ENCODE measurements at regions not wholly inside any gene's neighbourhood (a gene's known extent, or its start where the extent isn't known, plus 50 kb on each side); places are given as distances from the start of the nearest gene placed in this dataset.

DNA sequence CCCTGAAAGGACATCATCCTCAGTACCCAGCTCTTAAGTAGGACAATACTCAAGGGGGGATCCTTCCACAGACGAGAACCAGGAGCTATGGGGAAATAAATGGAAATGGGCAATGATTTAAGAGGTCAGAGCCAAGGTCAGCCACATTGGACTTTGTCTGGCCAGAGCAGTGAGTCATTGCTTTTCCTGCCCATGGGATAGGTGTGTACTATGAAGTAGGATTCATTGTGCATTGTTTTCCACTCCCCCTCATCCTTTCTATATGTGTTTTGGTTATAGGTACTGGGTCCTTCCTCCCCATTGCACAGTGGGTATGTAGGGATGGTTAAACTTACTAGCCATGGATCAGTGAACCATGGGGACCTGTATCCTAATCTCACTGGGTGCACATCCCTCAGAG is 328.9 kb upstream of the USP25 start:
- DNase-seq: no peak
- Histone ChIP-seq H3K4me3 (ENCODE audit: low read length) (no peak overlapping the region), H2AFZ (ENCODE audit: low read length) (no peak overlapping the region), H3K27me3 (ENCODE audit: low read length) (no peaks in the 10 kb centered on the region), H3K79me2 (ENCODE audit: low read length) (no peaks in the 10 kb centered on the region), H3K9me2 (replicated peaks; ENCODE audit: insufficient read depth, low read length) (no peaks in the 10 kb centered on the region), H3K4me2 (ENCODE audit: low read depth, low read length, poor library complexity, severe bottlenecking) (no peak overlapping the region), H3K27ac (ENCODE audit: low read length) (no peak overlapping the region), H3K9ac (ENCODE audit: low read length) (no peak overlapping the region), H4K20me1 (ENCODE audit: insufficient read depth, low read depth, low read length) (no peaks in the 10 kb centered on the region), H3K4me1 (ENCODE audit: low read length) (no peaks in the 10 kb centered on the region), H3K9me3 (ENCODE audit: low read length) (peaks cover 7% of the 10 kb centered on the region; the same call in 1 of the 2 replicates), H3K36me3 (ENCODE audit: insufficient read depth, low read length) (no peaks in the 10 kb centered on the region)

DNA sequence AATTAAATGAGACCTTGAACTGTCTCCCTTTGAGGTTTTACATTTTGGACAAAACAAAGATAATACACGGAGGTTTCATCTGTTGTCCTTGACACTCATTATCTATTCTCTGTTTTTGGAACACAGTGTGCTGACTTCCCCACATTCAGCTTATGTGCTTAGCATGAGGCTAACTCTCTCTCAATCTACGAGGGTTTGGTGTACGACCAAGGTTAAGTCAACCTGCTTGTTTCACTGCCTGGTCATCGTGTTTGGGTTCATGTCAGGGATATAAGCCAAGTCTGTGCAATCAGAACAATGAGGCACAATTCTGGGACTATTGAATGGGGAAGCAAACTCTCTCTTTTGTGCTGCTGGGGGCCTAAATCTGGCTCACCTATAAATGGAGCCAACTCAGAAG is 328.5 kb upstream of the USP25 start:
- no peaks in the 10 kb centered on the region for H4K20me1 ChIP-seq (ENCODE audit: insufficient read depth, low read depth, low read length)
- no peak overlapping the region for H3K4me2 ChIP-seq (ENCODE audit: low read depth, low read length, poor library complexity, severe bottlenecking)
- no peak overlapping the region for H3K9ac ChIP-seq (ENCODE audit: low read length)
- no peak overlapping the region for H2AFZ ChIP-seq (ENCODE audit: low read length)
- no peaks in the 10 kb centered on the region for H3K79me2 ChIP-seq (ENCODE audit: low read length)
- no peaks in the 10 kb centered on the region for H3K9me2 ChIP-seq (replicated peaks; ENCODE audit: insufficient read depth, low read length)
- H3K4me3 ChIP-seq (ENCODE audit: low read length): no peak overlapping the region
- H3K36me3 ChIP-seq (ENCODE audit: insufficient read depth, low read length): no peaks in the 10 kb centered on the region
- DNase-seq: no peak
- no peaks in the 10 kb centered on the region for H3K4me1 ChIP-seq (ENCODE audit: low read length)
- no peaks in the 10 kb centered on the region for H3K27me3 ChIP-seq (ENCODE audit: low read length)
- H3K27ac ChIP-seq (ENCODE audit: low read length): no peak overlapping the region
- H3K9me3 ChIP-seq (ENCODE audit: low read length): peaks cover 7% of the 10 kb centered on the region; the same call in 1 of the 2 replicates

DNA sequence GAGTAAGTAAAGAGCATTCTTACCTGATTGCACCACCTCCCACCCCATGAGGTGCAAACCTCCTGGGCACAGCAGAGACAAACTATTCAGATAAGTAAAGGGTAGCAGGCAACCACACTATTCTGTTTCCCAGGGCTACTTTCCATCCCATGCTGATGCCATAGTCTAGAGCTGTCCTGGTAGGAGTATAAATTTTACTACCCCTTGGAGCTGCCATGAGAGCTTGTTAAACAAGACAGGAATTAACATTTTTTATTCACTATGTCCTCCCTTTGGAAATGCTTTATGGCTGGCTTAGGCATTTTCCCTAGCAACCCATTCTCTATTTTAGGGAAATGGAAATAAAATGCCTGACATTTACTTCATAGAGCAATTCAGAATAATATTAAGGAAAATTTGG is 324.6 kb upstream of the USP25 start:
- no peaks in the 10 kb centered on the region for H3K4me1 ChIP-seq (ENCODE audit: low read length)
- no peaks in the 10 kb centered on the region for H3K79me2 ChIP-seq (ENCODE audit: low read length)
- no peaks in the 10 kb centered on the region for H4K20me1 ChIP-seq (ENCODE audit: insufficient read depth, low read depth, low read length)
- H3K9me2 ChIP-seq (replicated peaks; ENCODE audit: insufficient read depth, low read length): no peaks in the 10 kb centered on the region
- DNase-seq: no peak
- H3K4me2 ChIP-seq (ENCODE audit: low read depth, low read length, poor library complexity, severe bottlenecking): no peak overlapping the region
- no peak overlapping the region for H2AFZ ChIP-seq (ENCODE audit: low read length)
- H3K36me3 ChIP-seq (ENCODE audit: insufficient read depth, low read length): no peaks in the 10 kb centered on the region
- H3K27me3 ChIP-seq (ENCODE audit: low read length): no peaks in the 10 kb centered on the region
- H3K4me3 ChIP-seq (ENCODE audit: low read length): no peak overlapping the region
- H3K9ac ChIP-seq (ENCODE audit: low read length): no peak overlapping the region
- peaks cover 8% of the 10 kb centered on the region for H3K9me3 ChIP-seq (ENCODE audit: low read length)
- H3K27ac ChIP-seq (ENCODE audit: low read length): no peak overlapping the region

DNA sequence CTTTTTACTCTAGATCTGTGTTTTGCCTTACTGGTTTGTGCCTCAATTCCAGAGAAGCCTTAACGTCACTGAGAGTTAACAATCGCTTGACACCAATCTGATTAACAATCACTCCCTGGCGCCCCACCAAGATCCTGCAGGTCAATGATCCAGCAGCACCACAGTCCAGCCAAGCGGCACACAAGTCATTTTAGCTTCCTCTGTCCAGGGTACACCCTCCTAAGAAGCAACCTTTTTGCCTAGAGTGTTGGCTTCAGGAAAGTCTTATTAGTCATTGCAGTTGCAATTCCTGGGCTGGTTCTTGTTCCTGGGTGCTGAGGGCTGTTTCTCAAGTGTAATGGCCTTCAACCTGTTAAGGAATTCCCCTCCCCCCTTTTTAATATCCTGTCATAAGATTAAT is 323.0 kb upstream of the USP25 start:
- no peaks in the 10 kb centered on the region for H3K4me1 ChIP-seq (ENCODE audit: low read length)
- H3K27ac ChIP-seq (ENCODE audit: low read length): no peak overlapping the region
- H3K9me3 ChIP-seq (ENCODE audit: low read length): peaks cover 15% of the 10 kb centered on the region
- H3K27me3 ChIP-seq (ENCODE audit: low read length): no peaks in the 10 kb centered on the region
- H4K20me1 ChIP-seq (ENCODE audit: insufficient read depth, low read depth, low read length): no peaks in the 10 kb centered on the region
- no peaks in the 10 kb centered on the region for H3K9me2 ChIP-seq (replicated peaks; ENCODE audit: insufficient read depth, low read length)
- no peak overlapping the region for H2AFZ ChIP-seq (ENCODE audit: low read length)
- H3K4me2 ChIP-seq (ENCODE audit: low read depth, low read length, poor library complexity, severe bottlenecking): no peak overlapping the region
- H3K9ac ChIP-seq (ENCODE audit: low read length): no peak overlapping the region
- no peaks in the 10 kb centered on the region for H3K79me2 ChIP-seq (ENCODE audit: low read length)
- no peak overlapping the region for H3K4me3 ChIP-seq (ENCODE audit: low read length)
- no peak for DNase-seq
- H3K36me3 ChIP-seq (ENCODE audit: insufficient read depth, low read length): no peaks in the 10 kb centered on the region

DNA sequence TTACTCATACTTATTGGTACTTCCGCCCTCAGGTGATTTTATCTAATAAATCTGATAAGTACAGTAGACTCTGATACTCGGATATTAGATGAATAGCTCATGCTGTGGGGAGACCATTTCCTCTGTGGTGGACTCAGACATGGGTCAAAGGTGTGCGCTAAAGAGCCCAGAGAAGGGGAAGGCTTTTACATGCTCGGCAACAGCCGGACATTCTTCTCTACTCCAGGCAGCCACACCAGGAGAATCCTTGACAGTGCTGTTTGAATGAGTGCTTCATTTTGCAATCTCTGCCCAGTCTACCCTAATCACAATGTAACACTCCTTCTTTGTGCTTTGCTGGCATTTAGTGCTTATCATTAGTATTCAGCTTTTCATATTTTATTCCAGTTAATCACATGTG is 322.2 kb upstream of the USP25 start:
- no peaks in the 10 kb centered on the region for H3K36me3 ChIP-seq (ENCODE audit: insufficient read depth, low read length)
- no peaks in the 10 kb centered on the region for H4K20me1 ChIP-seq (ENCODE audit: insufficient read depth, low read depth, low read length)
- no peaks in the 10 kb centered on the region for H3K9me2 ChIP-seq (replicated peaks; ENCODE audit: insufficient read depth, low read length)
- H3K79me2 ChIP-seq (ENCODE audit: low read length): no peaks in the 10 kb centered on the region
- no peak for DNase-seq
- no peak overlapping the region for H3K9ac ChIP-seq (ENCODE audit: low read length)
- no peak overlapping the region for H3K4me2 ChIP-seq (ENCODE audit: low read depth, low read length, poor library complexity, severe bottlenecking)
- H2AFZ ChIP-seq (ENCODE audit: low read length): no peak overlapping the region
- H3K9me3 ChIP-seq (ENCODE audit: low read length): peaks cover 16% of the 10 kb centered on the region
- H3K4me3 ChIP-seq (ENCODE audit: low read length): no peak overlapping the region
- H3K4me1 ChIP-seq (ENCODE audit: low read length): no peaks in the 10 kb centered on the region
- no peak overlapping the region for H3K27ac ChIP-seq (ENCODE audit: low read length)
- no peaks in the 10 kb centered on the region for H3K27me3 ChIP-seq (ENCODE audit: low read length)

DNA sequence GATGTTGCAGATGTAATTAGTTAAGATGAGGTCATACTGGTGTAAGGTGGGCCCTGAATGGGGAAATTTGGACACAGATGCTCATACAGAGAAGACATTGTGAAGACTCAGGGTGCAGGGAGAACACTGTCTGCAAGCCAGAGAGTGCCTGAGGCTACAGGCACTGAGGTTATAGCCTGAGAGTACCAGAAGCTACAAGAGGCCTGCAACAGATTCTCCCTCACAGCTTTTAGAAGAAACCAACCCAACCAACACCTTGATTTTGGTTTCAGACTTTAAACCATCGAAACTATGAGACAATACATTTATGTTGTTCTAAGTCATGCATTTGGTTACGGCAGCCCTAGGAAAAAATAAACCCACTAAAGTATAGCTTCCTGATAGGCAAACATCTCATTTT is 321.7 kb upstream of the USP25 start:
- Histone ChIP-seq H3K4me1 (ENCODE audit: low read length) (no peaks in the 10 kb centered on the region), H3K4me2 (ENCODE audit: low read depth, low read length, poor library complexity, severe bottlenecking) (no peak overlapping the region), H3K79me2 (ENCODE audit: low read length) (no peaks in the 10 kb centered on the region), H3K27ac (ENCODE audit: low read length) (no peak overlapping the region), H3K4me3 (ENCODE audit: low read length) (no peak overlapping the region), H4K20me1 (ENCODE audit: insufficient read depth, low read depth, low read length) (no peaks in the 10 kb centered on the region), H3K9me2 (replicated peaks; ENCODE audit: insufficient read depth, low read length) (no peaks in the 10 kb centered on the region), H3K9me3 (ENCODE audit: low read length) (peaks cover 15% of the 10 kb centered on the region), H3K27me3 (ENCODE audit: low read length) (no peaks in the 10 kb centered on the region), H2AFZ (ENCODE audit: low read length) (no peak overlapping the region), H3K36me3 (ENCODE audit: insufficient read depth, low read length) (no peaks in the 10 kb centered on the region), H3K9ac (ENCODE audit: low read length) (no peak overlapping the region)
- DNase-seq: no peak

DNA sequence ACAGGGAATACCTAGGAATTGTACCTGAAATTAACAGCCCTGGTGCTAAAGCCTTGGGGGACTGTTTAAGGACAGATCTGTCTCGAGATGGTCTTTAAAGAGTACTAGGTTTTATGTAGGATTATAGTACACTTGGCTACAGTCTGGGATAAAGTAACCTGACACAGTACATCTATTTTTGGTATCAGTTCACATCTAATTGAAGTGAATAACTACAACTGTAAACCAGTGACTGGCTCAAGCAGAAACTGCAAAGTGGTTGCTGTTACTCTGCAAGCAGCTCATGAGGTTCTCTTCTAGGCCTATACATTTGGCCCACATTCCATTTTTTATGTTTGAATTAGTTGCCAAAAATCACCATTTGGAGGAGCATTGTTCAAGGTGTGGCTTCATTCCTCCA is 320.8 kb upstream of the USP25 start:
- H4K20me1 ChIP-seq (ENCODE audit: insufficient read depth, low read depth, low read length): no peaks in the 10 kb centered on the region
- H3K4me1 ChIP-seq (ENCODE audit: low read length): no peaks in the 10 kb centered on the region
- no peaks in the 10 kb centered on the region for H3K27me3 ChIP-seq (ENCODE audit: low read length)
- H3K4me2 ChIP-seq (ENCODE audit: low read depth, low read length, poor library complexity, severe bottlenecking): no peak overlapping the region
- peaks cover 14% of the 10 kb centered on the region for H3K9me3 ChIP-seq (ENCODE audit: low read length)
- H3K9me2 ChIP-seq (replicated peaks; ENCODE audit: insufficient read depth, low read length): no peaks in the 10 kb centered on the region
- DNase-seq: no peak
- no peaks in the 10 kb centered on the region for H3K36me3 ChIP-seq (ENCODE audit: insufficient read depth, low read length)
- no peak overlapping the region for H3K9ac ChIP-seq (ENCODE audit: low read length)
- H2AFZ ChIP-seq (ENCODE audit: low read length): no peak overlapping the region
- H3K79me2 ChIP-seq (ENCODE audit: low read length): no peaks in the 10 kb centered on the region
- no peak overlapping the region for H3K27ac ChIP-seq (ENCODE audit: low read length)
- H3K4me3 ChIP-seq (ENCODE audit: low read length): no peak overlapping the region

DNA sequence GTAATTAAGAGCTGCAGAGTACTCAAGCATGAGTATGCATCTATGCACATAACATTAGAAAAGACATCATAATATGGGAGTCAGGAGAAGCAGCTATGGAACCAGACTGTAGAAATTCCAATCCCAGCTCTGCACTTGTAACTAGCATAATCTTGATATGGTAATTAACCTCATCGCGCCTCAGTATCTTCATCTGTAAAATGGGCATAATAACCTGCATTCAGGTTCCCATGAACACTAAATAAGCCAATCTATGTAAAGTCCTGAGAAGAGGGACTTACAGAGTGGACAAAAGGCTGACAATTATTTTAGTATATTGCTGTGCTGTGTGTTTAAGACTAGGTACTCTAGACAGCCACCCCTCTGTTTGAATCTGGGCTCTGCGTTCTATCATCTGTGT is 318.9 kb upstream of the USP25 start:
- no peaks in the 10 kb centered on the region for H4K20me1 ChIP-seq (ENCODE audit: insufficient read depth, low read depth, low read length)
- no peak overlapping the region for H3K9ac ChIP-seq (ENCODE audit: low read length)
- peaks cover 20% of the 10 kb centered on the region for H3K9me3 ChIP-seq (ENCODE audit: low read length)
- no peak overlapping the region for H3K4me2 ChIP-seq (ENCODE audit: low read depth, low read length, poor library complexity, severe bottlenecking)
- no peaks in the 10 kb centered on the region for H3K27me3 ChIP-seq (ENCODE audit: low read length)
- H3K4me3 ChIP-seq (ENCODE audit: low read length): no peak overlapping the region
- no peaks in the 10 kb centered on the region for H3K79me2 ChIP-seq (ENCODE audit: low read length)
- no peak overlapping the region for H3K27ac ChIP-seq (ENCODE audit: low read length)
- no peak overlapping the region for H2AFZ ChIP-seq (ENCODE audit: low read length)
- no peak for DNase-seq
- no peaks in the 10 kb centered on the region for H3K4me1 ChIP-seq (ENCODE audit: low read length)
- H3K9me2 ChIP-seq (replicated peaks; ENCODE audit: insufficient read depth, low read length): no peaks in the 10 kb centered on the region
- no peaks in the 10 kb centered on the region for H3K36me3 ChIP-seq (ENCODE audit: insufficient read depth, low read length)

DNA sequence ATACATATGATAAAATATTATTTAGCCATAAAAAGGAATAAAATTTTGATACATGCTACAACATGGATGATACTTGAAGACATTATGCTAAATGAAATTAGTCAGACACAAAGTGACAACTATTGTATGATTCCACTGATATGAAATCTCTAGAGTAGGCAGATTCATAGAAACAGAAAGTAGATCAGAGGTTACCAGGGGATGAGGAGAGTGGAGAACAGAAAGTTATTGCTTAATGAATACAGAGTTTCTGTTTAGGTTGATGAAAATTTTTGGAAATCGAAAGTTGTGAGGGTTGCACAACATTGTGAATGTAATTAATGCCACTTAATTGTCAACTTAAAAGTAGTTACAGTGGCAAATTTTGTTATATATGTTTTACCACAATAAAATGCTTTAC is 315.7 kb upstream of the USP25 start:
- no peaks in the 10 kb centered on the region for H3K27me3 ChIP-seq (ENCODE audit: low read length)
- H3K79me2 ChIP-seq (ENCODE audit: low read length): no peaks in the 10 kb centered on the region
- no peak overlapping the region for H3K4me2 ChIP-seq (ENCODE audit: low read depth, low read length, poor library complexity, severe bottlenecking)
- no peak overlapping the region for H3K4me3 ChIP-seq (ENCODE audit: low read length)
- H3K9me3 ChIP-seq (ENCODE audit: low read length): peaks cover 27% of the 10 kb centered on the region
- no peak for DNase-seq
- no peaks in the 10 kb centered on the region for H3K36me3 ChIP-seq (ENCODE audit: insufficient read depth, low read length)
- H3K27ac ChIP-seq (ENCODE audit: low read length): no peak overlapping the region
- H2AFZ ChIP-seq (ENCODE audit: low read length): no peak overlapping the region
- H4K20me1 ChIP-seq (ENCODE audit: insufficient read depth, low read depth, low read length): no peaks in the 10 kb centered on the region
- no peak overlapping the region for H3K9ac ChIP-seq (ENCODE audit: low read length)
- no peaks in the 10 kb centered on the region for H3K9me2 ChIP-seq (replicated peaks; ENCODE audit: insufficient read depth, low read length)
- no peaks in the 10 kb centered on the region for H3K4me1 ChIP-seq (ENCODE audit: low read length)

All from Karpas-422 (cell line).